ENCODE measurements at regions not wholly inside any gene's neighbourhood (a gene's known extent, or its start where the extent isn't known, plus 50 kb on each side); places are given as distances from the start of the nearest gene placed in this dataset.

GRCh38 chr10:113463083-113463482 lies 89.8 kb upstream of the HABP2 start:
- H3K27ac Mint-ChIP-seq (ENCODE audit: low read depth, unreplicated experiment): no peak overlapping the region
- DNase-seq (ENCODE audit: unreplicated experiment): no peak
- no peaks in the 10 kb centered on the region for H3K9me3 Mint-ChIP-seq (ENCODE audit: unreplicated experiment)
- no peaks in the 10 kb centered on the region for H3K36me3 Mint-ChIP-seq (ENCODE audit: insufficient read depth, unreplicated experiment)
- H3K4me1 Mint-ChIP-seq (ENCODE audit: insufficient read depth, unreplicated experiment): no peaks in the 10 kb centered on the region
- peaks cover 88% of the 10 kb centered on the region for H3K27me3 Mint-ChIP-seq (ENCODE audit: insufficient read depth, unreplicated experiment)
- TF ChIP-seq CTCF (IDR thresholded peaks at IDR 0.05; ENCODE audit: unreplicated experiment): no peak
- POLR2A ChIA-PET: interaction anchor here (0.6 kb wide), 1 partner anchor 258 kb away, joined by 3 read pairs; no protein-coding TSS in a partner anchor
- CTCF ChIA-PET: interaction anchor here (1.7 kb wide), 1 partner anchor 8 kb away, joined by 6 read pairs; no protein-coding TSS in a partner anchor
- BruUV-seq (replicated peaks): no TSS peak
- H3K4me3 Mint-ChIP-seq (ENCODE audit: unreplicated experiment): no peak overlapping the region
- intact Hi-C loops (cut with micrococcal nuclease): no loop called here

- TF ChIP-seq CTCF (IDR thresholded peaks at IDR 0.05; ENCODE audit: unreplicated experiment): no peak
- no peak overlapping the region for H3K27ac Mint-ChIP-seq (ENCODE audit: low read depth, unreplicated experiment)
- H3K36me3 Mint-ChIP-seq (ENCODE audit: insufficient read depth, unreplicated experiment): no peaks in the 10 kb centered on the region
- H3K4me1 Mint-ChIP-seq (ENCODE audit: insufficient read depth, unreplicated experiment): no peaks in the 10 kb centered on the region
- intact Hi-C loops (cut with micrococcal nuclease): no loop called here
- H3K9me3 Mint-ChIP-seq (ENCODE audit: unreplicated experiment): no peaks in the 10 kb centered on the region
- no peak overlapping the region for H3K4me3 Mint-ChIP-seq (ENCODE audit: unreplicated experiment)
- ChIA-PET POLR2A (no interaction called here), CTCF (interaction anchor here (1.3 to 1.7 kb wide), 2 partner anchors 9 to 10 kb away, joined by 5 to 6 read pairs; no protein-coding TSS in a partner anchor)
- no peak for DNase-seq (ENCODE audit: unreplicated experiment)
- BruUV-seq (replicated peaks): no TSS peak
- peaks cover 81% of the 10 kb centered on the region for H3K27me3 Mint-ChIP-seq (ENCODE audit: insufficient read depth, unreplicated experiment)
Measured at GRCh38 chr10:113463777-113464176, 89.1 kb upstream of the HABP2 start.

DNA sequence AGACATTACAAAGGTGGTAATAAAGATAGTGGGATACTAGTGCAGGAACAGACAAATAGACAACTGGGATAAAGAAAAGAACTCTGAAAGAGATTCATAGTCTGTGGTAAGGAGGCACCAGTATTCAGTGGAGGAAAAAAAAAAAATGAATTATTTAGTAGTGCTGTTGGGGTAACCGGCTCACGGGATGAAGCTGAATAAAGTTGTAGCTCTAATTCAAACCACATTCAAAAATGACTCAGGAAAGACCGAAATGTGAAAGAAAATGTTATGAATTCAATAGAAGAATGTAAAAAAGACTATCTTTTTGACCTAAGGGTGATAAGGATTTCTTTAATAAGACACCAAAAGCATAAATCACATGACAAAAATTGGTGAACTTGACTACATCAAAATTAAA lies 83.1 kb upstream of the HABP2 start:
- TF ChIP-seq CTCF (IDR thresholded peaks at IDR 0.05; ENCODE audit: unreplicated experiment): no peak
- CTCF ChIA-PET: interaction anchor here (0.8 kb wide), 1 partner anchor 15 kb away, joined by 3 read pairs; no protein-coding TSS in a partner anchor
- POLR2A ChIA-PET: interaction anchor here (0.7 to 1.1 kb wide), 2 partner anchors 11 to 93 kb away, joined by 3 to 5 read pairs; no protein-coding TSS in a partner anchor

DNA sequence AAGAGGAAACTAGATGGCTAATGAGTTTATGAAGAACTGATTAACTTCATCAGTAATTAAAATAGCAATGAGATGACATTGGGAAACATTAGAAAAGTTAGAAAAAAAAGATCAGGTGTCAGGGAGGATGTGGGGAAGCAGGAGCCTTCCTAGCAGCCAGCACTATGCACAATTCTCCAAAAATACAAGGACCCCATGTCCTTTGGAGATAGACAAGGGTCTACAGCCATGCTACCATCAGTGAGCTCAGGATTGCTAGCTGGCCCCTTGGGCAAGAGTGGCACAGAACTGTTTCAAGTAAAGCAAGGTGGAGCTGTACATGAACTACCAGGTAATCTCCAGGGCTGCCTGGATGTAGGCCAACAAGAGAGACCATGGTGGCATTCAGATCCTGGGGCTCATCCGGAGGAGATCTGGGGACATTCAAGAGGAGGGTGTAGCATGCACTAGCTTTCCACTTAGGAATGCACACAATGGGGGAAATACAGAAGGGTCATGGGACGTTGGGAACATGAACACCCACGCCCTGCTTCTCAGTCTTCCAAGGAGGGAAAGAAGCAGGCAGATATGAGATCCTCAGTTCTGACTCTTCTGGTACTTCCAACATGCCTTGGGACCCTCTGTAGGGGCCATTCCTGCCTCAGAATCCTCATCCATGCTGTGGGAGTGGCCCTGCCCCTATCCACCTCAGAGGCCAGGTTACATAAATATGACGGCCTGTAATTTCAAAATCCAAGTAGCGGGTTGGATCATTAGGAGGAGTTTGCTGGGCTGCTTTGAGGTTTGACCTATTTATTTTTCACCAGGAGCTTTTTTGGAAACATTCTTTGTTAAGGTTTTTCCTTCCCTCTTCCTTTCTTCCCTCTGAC lies 82.2 kb upstream of the HABP2 start:
- ChIA-PET CTCF (interaction anchor here (0.8 kb wide), 1 partner anchor 16 kb away, joined by 3 read pairs; no protein-coding TSS in a partner anchor), POLR2A (no interaction called here)
- DNase-seq (ENCODE audit: unreplicated experiment): no peak
- Mint-ChIP-seq H3K9me3 (ENCODE audit: unreplicated experiment) (no peaks in the 10 kb centered on the region), H3K4me1 (ENCODE audit: insufficient read depth, unreplicated experiment) (no peaks in the 10 kb centered on the region), H3K27ac (ENCODE audit: low read depth, unreplicated experiment) (no peak overlapping the region), H3K27me3 (ENCODE audit: insufficient read depth, unreplicated experiment) (peaks cover 54% of the 10 kb centered on the region), H3K4me3 (ENCODE audit: unreplicated experiment) (no peak overlapping the region), H3K36me3 (ENCODE audit: insufficient read depth, unreplicated experiment) (no peaks in the 10 kb centered on the region)
- TF ChIP-seq CTCF (IDR thresholded peaks at IDR 0.05; ENCODE audit: unreplicated experiment): no peak
- BruUV-seq (replicated peaks): no TSS peak
- intact Hi-C loops (cut with micrococcal nuclease): no loop called here

More for the DNA sequence above, 83.1 kb upstream of the HABP2 start:
- H3K36me3 Mint-ChIP-seq (ENCODE audit: insufficient read depth, unreplicated experiment): no peaks in the 10 kb centered on the region
- no peak overlapping the region for H3K27ac Mint-ChIP-seq (ENCODE audit: low read depth, unreplicated experiment)
- no peaks in the 10 kb centered on the region for H3K4me1 Mint-ChIP-seq (ENCODE audit: insufficient read depth, unreplicated experiment)
- DNase-seq (ENCODE audit: unreplicated experiment): no peak
- no peak overlapping the region for H3K4me3 Mint-ChIP-seq (ENCODE audit: unreplicated experiment)
- peaks cover 62% of the 10 kb centered on the region for H3K27me3 Mint-ChIP-seq (ENCODE audit: insufficient read depth, unreplicated experiment)
- intact Hi-C loops (cut with micrococcal nuclease): no loop called here
- no TSS peak for BruUV-seq (replicated peaks)
- H3K9me3 Mint-ChIP-seq (ENCODE audit: unreplicated experiment): no peaks in the 10 kb centered on the region
